Hepatocyte (in vitro differentiated cells): ENCODE measurements at regions not wholly inside any gene's neighbourhood (a gene's known extent, or its start where the extent isn't known, plus 50 kb on each side); places are given as distances from the start of the nearest gene placed in this dataset.

ENCODE experiments used
- EZH2 ChIP-seq: fragments of 200-600 bp; sonication (generic); IDR thresholded peaks from 2 replicates; pipeline ENCODE4 v1.6.1; 2016; ENCODE audit warnings: antibody characterized with exemption, mild to moderate bottlenecking, borderline replicate concordance
- EZH2phosphoT487 ChIP-seq: fragments of 200-600 bp; sonication (generic); IDR thresholded peaks from one replicate; pipeline ENCODE4 v1.6.1; 2018; ENCODE audit warnings: antibody characterized with exemption, mild to moderate bottlenecking, low read depth, moderate library complexity; ENCODE audit not compliant: unreplicated experiment, severe bottlenecking
- TF ChIP-seq, protein P1 (sequence below): fragments of 200-600 bp; sonication (generic); IDR thresholded peaks from 2 replicates; pipeline ENCODE4 v1.5.1; 2016; ENCODE audit warnings: antibody characterized with exemption, mild to moderate bottlenecking; ENCODE audit not compliant: poor library complexity

DNA sequence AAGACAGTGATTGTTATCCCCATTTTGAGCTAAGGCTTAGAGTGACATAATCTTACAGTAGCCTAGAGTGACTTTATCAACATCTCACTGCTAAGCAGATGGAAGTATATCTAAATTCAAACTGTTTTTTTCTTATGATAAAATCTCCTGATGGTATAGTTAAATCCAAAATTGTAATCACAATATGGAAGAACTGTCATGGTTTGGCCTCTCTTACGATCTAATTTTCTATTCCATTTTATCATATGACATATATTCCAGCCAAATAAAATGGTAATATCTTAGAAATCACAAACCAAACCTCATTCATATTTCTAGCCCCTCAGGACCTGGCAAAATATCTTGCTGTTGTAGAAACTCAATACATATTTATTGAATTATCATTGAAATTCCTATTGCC, 864.7 kb downstream of the SLC6A15 start:
- TF ChIP-seq EZH2 (no peak), EZH2phosphoT487 (no peak)
- TF ChIP-seq, protein P1, sequence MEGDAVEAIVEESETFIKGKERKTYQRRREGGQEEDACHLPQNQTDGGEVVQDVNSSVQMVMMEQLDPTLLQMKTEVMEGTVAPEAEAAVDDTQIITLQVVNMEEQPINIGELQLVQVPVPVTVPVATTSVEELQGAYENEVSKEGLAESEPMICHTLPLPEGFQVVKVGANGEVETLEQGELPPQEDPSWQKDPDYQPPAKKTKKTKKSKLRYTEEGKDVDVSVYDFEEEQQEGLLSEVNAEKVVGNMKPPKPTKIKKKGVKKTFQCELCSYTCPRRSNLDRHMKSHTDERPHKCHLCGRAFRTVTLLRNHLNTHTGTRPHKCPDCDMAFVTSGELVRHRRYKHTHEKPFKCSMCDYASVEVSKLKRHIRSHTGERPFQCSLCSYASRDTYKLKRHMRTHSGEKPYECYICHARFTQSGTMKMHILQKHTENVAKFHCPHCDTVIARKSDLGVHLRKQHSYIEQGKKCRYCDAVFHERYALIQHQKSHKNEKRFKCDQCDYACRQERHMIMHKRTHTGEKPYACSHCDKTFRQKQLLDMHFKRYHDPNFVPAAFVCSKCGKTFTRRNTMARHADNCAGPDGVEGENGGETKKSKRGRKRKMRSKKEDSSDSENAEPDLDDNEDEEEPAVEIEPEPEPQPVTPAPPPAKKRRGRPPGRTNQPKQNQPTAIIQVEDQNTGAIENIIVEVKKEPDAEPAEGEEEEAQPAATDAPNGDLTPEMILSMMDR, result no peak
